ENCODE measurements at regions not wholly inside any gene's neighbourhood (a gene's known extent, or its start where the extent isn't known, plus 50 kb on each side); places are given as distances from the start of the nearest gene placed in this dataset.

DNA sequence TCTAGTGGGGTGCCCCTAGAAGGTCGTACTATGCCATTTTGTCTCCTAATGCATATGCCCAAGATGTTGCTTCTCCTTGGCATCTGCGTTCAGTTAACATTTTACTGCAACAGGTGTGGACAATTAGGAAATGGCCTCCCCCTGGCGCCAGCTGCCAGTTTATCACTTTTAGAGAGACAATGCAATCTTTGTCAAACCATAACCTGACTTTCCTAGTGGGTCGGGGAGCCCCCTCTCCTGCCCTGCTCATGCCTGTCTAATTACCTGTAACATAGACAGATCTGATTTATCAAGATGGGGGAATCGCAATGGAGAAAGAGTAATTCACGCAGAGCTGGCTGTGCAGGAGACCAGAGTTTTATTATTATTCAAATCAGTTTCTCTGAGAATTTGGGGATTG lies 353.7 kb upstream of the SGO1 start:
- no peaks in the 10 kb centered on the region for H3K9me3 Mint-ChIP-seq
- H3K4me3 Mint-ChIP-seq: no peak overlapping the region
- peaks cover 22% of the 10 kb centered on the region for H3K4me1 Mint-ChIP-seq
- no peaks in the 10 kb centered on the region for H3K36me3 Mint-ChIP-seq
- TF ChIP-seq CTCF (IDR thresholded peaks at IDR 0.05; ENCODE audit: unreplicated experiment): no peak
- no peak for DNase-seq (ENCODE audit: low spot score in 2 of 2, unreplicated experiment in 2 of 2)
- H3K27me3 Mint-ChIP-seq (ENCODE audit: low read depth): no peaks in the 10 kb centered on the region
- no peak overlapping the region for H3K27ac Mint-ChIP-seq

DNA sequence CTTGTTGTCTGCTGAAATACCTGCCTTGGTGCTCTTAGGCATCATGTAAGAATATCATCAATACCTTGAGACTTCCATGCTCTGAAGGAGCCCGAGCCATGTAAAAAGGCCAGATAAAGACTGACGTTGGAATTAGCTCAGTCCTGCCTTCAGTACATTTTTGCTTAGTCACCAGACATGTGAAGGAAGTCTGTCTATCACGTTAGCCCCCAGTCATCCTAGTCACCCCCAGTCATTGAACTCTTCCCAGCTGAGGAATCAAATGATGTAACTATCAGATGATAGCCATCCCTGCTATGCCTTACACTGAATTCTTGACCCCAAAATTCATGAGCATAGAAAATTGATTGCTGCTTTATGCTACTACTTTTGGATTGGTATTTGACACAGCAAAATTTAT lies 351.2 kb upstream of the SGO1 start:
- Mint-ChIP-seq H3K4me3 (no peak overlapping the region), H3K27me3 (ENCODE audit: low read depth) (no peaks in the 10 kb centered on the region), H3K27ac (no peak overlapping the region), H3K36me3 (no peaks in the 10 kb centered on the region), H3K9me3 (peaks cover 3% of the 10 kb centered on the region), H3K4me1 (peaks cover 25% of the 10 kb centered on the region)
- DNase-seq (ENCODE audit: low spot score in 2 of 2, unreplicated experiment in 2 of 2): no peak
- no peak for TF ChIP-seq CTCF (IDR thresholded peaks at IDR 0.05; ENCODE audit: unreplicated experiment)

- Mint-ChIP-seq H3K4me3 (no peak overlapping the region), H3K27ac (no peak overlapping the region), H3K4me1 (peaks cover 23% of the 10 kb centered on the region), H3K27me3 (ENCODE audit: low read depth) (no peaks in the 10 kb centered on the region), H3K36me3 (no peaks in the 10 kb centered on the region), H3K9me3 (peaks cover 3% of the 10 kb centered on the region)
- DNase-seq (ENCODE audit: low spot score in 2 of 2, unreplicated experiment in 2 of 2): no peak
- no peak for TF ChIP-seq CTCF (IDR thresholded peaks at IDR 0.05; ENCODE audit: unreplicated experiment)
These were observed 343.9 kb upstream of the SGO1 start for GRCh38 chr3:20529911-20530310.

DNA sequence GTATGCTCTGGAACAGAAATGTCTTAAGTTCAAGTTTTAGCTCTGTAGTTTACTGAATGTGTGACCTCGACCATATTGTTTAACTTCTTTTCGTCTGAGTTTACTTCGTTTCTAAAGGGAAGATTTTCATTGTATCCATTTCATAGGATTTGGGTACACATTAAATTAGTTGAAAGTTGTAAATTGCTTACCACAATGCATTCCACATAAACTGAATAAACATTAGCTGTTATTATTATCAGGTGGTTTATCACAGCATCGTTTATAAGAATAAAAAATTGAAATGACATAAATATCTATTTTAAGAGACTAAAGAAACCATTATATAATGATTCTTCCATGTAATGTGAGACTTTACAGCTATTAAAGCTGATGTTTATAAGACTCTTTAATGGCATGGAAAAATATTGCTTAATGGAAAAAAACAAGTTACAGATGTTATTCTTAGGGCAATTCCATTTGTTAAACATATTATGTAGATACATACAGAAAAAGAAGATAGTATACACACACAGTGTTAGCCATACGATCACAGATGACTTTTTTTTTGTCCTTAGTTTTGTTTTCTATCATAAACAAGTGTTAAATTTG lies 342.3 kb upstream of the SGO1 start:
- TF ChIP-seq CTCF (IDR thresholded peaks at IDR 0.05; ENCODE audit: unreplicated experiment): no peak
- Mint-ChIP-seq H3K27me3 (ENCODE audit: low read depth) (no peaks in the 10 kb centered on the region), H3K36me3 (no peaks in the 10 kb centered on the region), H3K27ac (no peak overlapping the region), H3K4me1 (peaks cover 25% of the 10 kb centered on the region), H3K4me3 (no peak overlapping the region), H3K9me3 (no peaks in the 10 kb centered on the region)
- no peak for DNase-seq (ENCODE audit: low spot score in 2 of 2, unreplicated experiment in 2 of 2)

DNA sequence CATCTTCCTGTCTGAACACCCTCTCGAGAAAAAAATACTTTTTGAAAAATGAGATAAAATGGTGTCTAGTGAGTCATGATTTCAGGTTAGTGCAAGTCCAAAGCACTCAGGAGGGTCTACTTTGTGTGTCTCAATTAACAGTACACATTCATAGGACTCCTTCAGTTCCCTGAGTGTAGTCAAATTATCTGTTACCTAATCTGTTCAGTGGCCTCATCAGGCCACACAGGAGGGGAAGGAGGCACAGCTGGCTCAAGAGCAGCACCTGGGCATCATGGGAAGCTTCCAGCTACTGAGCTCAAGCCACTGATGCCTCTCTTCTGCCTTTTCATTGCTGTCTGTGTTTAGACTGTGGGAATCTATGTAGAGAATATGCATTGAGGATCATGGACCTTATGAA lies 341.4 kb upstream of the SGO1 start:
- no peak for DNase-seq (ENCODE audit: low spot score in 2 of 2, unreplicated experiment in 2 of 2)
- no peak overlapping the region for H3K4me3 Mint-ChIP-seq
- H3K4me1 Mint-ChIP-seq: peaks cover 25% of the 10 kb centered on the region
- no peaks in the 10 kb centered on the region for H3K9me3 Mint-ChIP-seq
- no peak overlapping the region for H3K27ac Mint-ChIP-seq
- TF ChIP-seq CTCF (IDR thresholded peaks at IDR 0.05; ENCODE audit: unreplicated experiment): no peak
- no peaks in the 10 kb centered on the region for H3K27me3 Mint-ChIP-seq (ENCODE audit: low read depth)
- no peaks in the 10 kb centered on the region for H3K36me3 Mint-ChIP-seq

GRCh38 chr3:20524328-20524727 lies 338.3 kb upstream of the SGO1 start:
- no peak for TF ChIP-seq CTCF (IDR thresholded peaks at IDR 0.05; ENCODE audit: unreplicated experiment)
- Mint-ChIP-seq H3K36me3 (no peaks in the 10 kb centered on the region), H3K4me1 (peaks cover 23% of the 10 kb centered on the region), H3K27me3 (ENCODE audit: low read depth) (no peaks in the 10 kb centered on the region), H3K9me3 (peaks cover 23% of the 10 kb centered on the region), H3K4me3 (no peak overlapping the region), H3K27ac (no peak overlapping the region)
- DNase-seq (ENCODE audit: low spot score in 2 of 2, unreplicated experiment in 2 of 2): no peak

Data from mesothelial cell of epicardium (in vitro differentiated cells).